ENCODE measurements at regions not wholly inside any gene's neighbourhood (a gene's known extent, or its start where the extent isn't known, plus 50 kb on each side); places are given as distances from the start of the nearest gene placed in this dataset.
A peak's percentile ranks its signal among the peaks of the same experiment; 100 is the strongest.

- no peak for TF ChIP-seq FOXK2 (IDR thresholded peaks at IDR 0.05)
- peak; percentile 43; the same call in 1 of the 2 replicates for TF ChIP-seq NFE2L2 (IDR thresholded peaks at IDR 0.05; ENCODE audit: low read length)
- no peak for ATAC-seq
- Histone ChIP-seq H3K79me2 (ENCODE audit: insufficient read depth, low read length) (no peaks in the 10 kb centered on the region), H3K9me3 (ENCODE audit: low read length) (no peaks in the 10 kb centered on the region), H3K36me3 (replicated peaks in 1 of 2; ENCODE audit: control insufficient read depth in 1 of 2, insufficient read depth in 2 of 2, low read length in 2 of 2) (no peaks in the 10 kb centered on the region), H3K27ac (ENCODE audit: extremely low read length, insufficient read depth, low read length) (no peak overlapping the region), H3K4me3 (replicated peaks in 1 of 3; ENCODE audit: insufficient read depth in 1 of 3, low read depth in 2 of 3, low read length in 3 of 3) (no peak overlapping the region), H3K4me2 (ENCODE audit: low read depth, low read length) (no peak overlapping the region), H3K27me3 (ENCODE audit: control insufficient read depth in 1 of 2, insufficient read depth in 2 of 2, low read length in 2 of 2) (no peaks in the 10 kb centered on the region; a peak in 1 of 5 replicates), H2AFZ (ENCODE audit: low read length) (no peak overlapping the region), H4K20me1 (ENCODE audit: insufficient read depth, low read length) (no peaks in the 10 kb centered on the region), H3K4me1 (ENCODE audit: insufficient read depth, low read length) (no peaks in the 10 kb centered on the region), H3K9ac (ENCODE audit: insufficient read depth, low read depth, low read length) (no peak overlapping the region)
- CTCF ChIA-PET (ENCODE audit: low intra/inter-chr PET ratio, low total read pairs), result no interaction called here
- WGBS (ENCODE audit: low lambda C conversion rate), result 0% methylated on average over 1 of the region's 1 CpG
- intact Hi-C loops (cut with micrococcal nuclease; ENCODE audit: unreplicated experiment) (no loop called here), in situ Hi-C loops (cut with HindIII; ENCODE audit: extremely low pct_ligation_motif_present, low pct_unique_long_range_greater_than_20kb) (no loop called here)
- no peak for DNase-seq (ENCODE audit: low spot score)
- POLR2A ChIA-PET, result no interaction called here
- no peak for FAIRE-seq
- no TSS peak for BruUV-seq (replicated peaks)
These were observed 186.0 kb upstream of the SOX6 start for GRCh38 chr11:16542353-16542752.

DNA sequence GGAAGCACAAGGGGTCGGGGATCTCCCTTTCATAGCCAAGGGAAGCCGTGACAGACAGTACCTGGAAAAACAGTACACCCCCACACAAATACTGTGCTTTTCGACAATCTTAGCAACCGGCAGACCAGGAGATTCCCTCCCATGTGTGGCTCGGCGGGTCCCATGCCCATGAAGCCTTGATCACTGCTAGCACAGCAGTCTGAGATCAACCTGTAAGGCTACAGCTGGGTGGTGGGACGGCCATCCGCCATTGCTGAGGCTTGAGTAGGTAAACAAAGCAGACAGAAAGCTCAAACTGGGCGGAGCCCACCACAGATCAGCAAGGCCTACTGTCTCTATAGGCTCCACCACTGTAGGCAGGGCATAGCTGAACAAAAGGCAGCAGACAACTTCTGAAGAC, 180.2 kb upstream of the SOX6 start:
- H2AFZ ChIP-seq (ENCODE audit: low read length), result no peak overlapping the region
- H4K20me1 ChIP-seq (ENCODE audit: insufficient read depth, low read length), result no peaks in the 10 kb centered on the region
- H3K79me2 ChIP-seq (ENCODE audit: insufficient read depth, low read length), result no peaks in the 10 kb centered on the region
- POLR2A ChIA-PET, result no interaction called here
- TF ChIP-seq CC2D1A (CRISPR knock-in tag; IDR thresholded peaks at IDR 0.05) (no peak), ISX (CRISPR knock-in tag; conservative IDR thresholded peaks at IDR 0.05) (no peak), KLF6 (CRISPR knock-in tag; IDR thresholded peaks at IDR 0.05) (no peak), AHR (CRISPR knock-in tag; IDR thresholded peaks at IDR 0.05) (no peak), ZNF460 (CRISPR knock-in tag; IDR thresholded peaks at IDR 0.05; ENCODE audit: borderline replicate concordance) (no peak), SNRNP70 (IDR thresholded peaks at IDR 0.05; ENCODE audit: low read depth, low read length) (no peak), POLR2AphosphoS5 (IDR thresholded peaks at IDR 0.05; ENCODE audit: low read depth, low read length) (no peak), ZBTB7B (CRISPR knock-in tag; IDR thresholded peaks at IDR 0.05) (no peak), KDM6A (CRISPR knock-in tag; IDR thresholded peaks at IDR 0.05; ENCODE audit: low read depth) (no peak), CEBPZ (IDR thresholded peaks at IDR 0.05; ENCODE audit: low read length) (no peak), ZNF687 (CRISPR knock-in tag; IDR thresholded peaks at IDR 0.05) (no peak)
- ATAC-seq (no peak), FAIRE-seq (no peak), DNase-seq (ENCODE audit: low spot score) (no peak)
- CTCF ChIA-PET (ENCODE audit: low intra/inter-chr PET ratio, low total read pairs), result no interaction called here
- no peaks in the 10 kb centered on the region for H3K36me3 ChIP-seq (replicated peaks in 1 of 2; ENCODE audit: control insufficient read depth in 1 of 2, insufficient read depth in 2 of 2, low read length in 2 of 2)
- in situ Hi-C loops (cut with HindIII; ENCODE audit: extremely low pct_ligation_motif_present, low pct_unique_long_range_greater_than_20kb) (no loop called here), intact Hi-C loops (cut with micrococcal nuclease; ENCODE audit: unreplicated experiment) (no loop called here)
- H3K27me3 ChIP-seq (ENCODE audit: control insufficient read depth in 1 of 2, insufficient read depth in 2 of 2, low read length in 2 of 2), result no peaks in the 10 kb centered on the region
- 17% methylated on average over 6 of the region's 9 CpGs for WGBS (ENCODE audit: low lambda C conversion rate)
- H3K4me2 ChIP-seq (ENCODE audit: low read depth, low read length), result no peak overlapping the region
- H3K27ac ChIP-seq (ENCODE audit: extremely low read length, insufficient read depth, low read length), result no peak overlapping the region
- no TSS peak for BruUV-seq (replicated peaks)
- no peaks in the 10 kb centered on the region for H3K4me1 ChIP-seq (ENCODE audit: insufficient read depth, low read length)
- H3K4me3 ChIP-seq (replicated peaks in 1 of 3; ENCODE audit: insufficient read depth in 1 of 3, low read depth in 2 of 3, low read length in 3 of 3), result no peak overlapping the region
- H3K9ac ChIP-seq (ENCODE audit: insufficient read depth, low read depth, low read length), result no peak overlapping the region
- H3K9me3 ChIP-seq (ENCODE audit: low read length), result no peaks in the 10 kb centered on the region
